HUES48 (cell line): ENCODE measurements at regions not wholly inside any gene's neighbourhood (a gene's known extent, or its start where the extent isn't known, plus 50 kb on each side); places are given as distances from the start of the nearest gene placed in this dataset.

ENCODE experiments used
- H3K27ac ChIP-seq: one replicate; pipeline ENCODE4 v1.7.0; 2013; ENCODE audit warnings: low read depth, low read length, inconsistent platforms
- H3K27me3 ChIP-seq: 2 replicates; pipeline ENCODE4 v1.6.1; 2013; ENCODE audit warnings: mild to moderate bottlenecking, low read length; ENCODE audit not compliant: control insufficient read depth, insufficient read depth
- H3K36me3 ChIP-seq: 2 replicates; pipeline ENCODE4 v1.6.1; 2013; ENCODE audit warnings: low read length; ENCODE audit not compliant: control insufficient read depth, insufficient read depth
- H3K4me1 ChIP-seq: 2 replicates; pipeline ENCODE4 v1.6.1; 2013; ENCODE audit warnings: mild to moderate bottlenecking, low read length; ENCODE audit not compliant: control insufficient read depth, insufficient read depth
- H3K4me3 ChIP-seq: 2 replicates; pipeline ENCODE4 v1.5.1; 2013; ENCODE audit warnings: mild to moderate bottlenecking, low read depth, low read length
- H3K9ac ChIP-seq: 2 replicates; pipeline ENCODE4 v1.6.1; 2013; ENCODE audit warnings: mild to moderate bottlenecking, low read depth, low read length, moderate library complexity
- H3K9me3 ChIP-seq: 2 replicates; pipeline ENCODE4 v1.6.1; 2013; ENCODE audit warnings: low read length; ENCODE audit not compliant: control insufficient read depth, insufficient read depth

DNA sequence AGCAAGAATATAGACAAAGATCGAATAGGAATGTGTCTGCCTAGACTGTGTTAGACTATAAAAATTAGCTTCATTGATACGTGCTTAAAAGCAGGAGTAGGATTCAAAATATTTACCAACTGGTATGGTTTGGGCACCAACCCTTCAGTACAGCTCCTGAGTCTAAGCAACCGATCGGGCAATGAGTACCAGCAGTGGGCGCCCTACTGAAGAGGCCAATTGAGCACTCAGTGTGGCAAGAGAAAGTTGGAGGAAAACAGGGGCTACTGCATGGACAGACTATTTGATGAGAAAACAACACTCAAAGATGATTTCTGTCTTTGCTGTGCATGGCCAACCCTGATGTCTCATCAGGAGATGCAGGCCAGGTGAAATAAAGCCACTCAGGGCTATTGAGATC is 176.0 kb upstream of the NWD2 start:
- Histone ChIP-seq H3K36me3 (no peaks in the 10 kb centered on the region), H3K27me3 (no peaks in the 10 kb centered on the region), H3K9ac (no peak overlapping the region), H3K9me3 (no peaks in the 10 kb centered on the region), H3K4me3 (no peak overlapping the region), H3K4me1 (no peaks in the 10 kb centered on the region), H3K27ac (no peak overlapping the region)

GRCh38 chr4:37070041-37070440 is 174.5 kb upstream of the NWD2 start:
- Histone ChIP-seq H3K27me3 (no peaks in the 10 kb centered on the region), H3K9me3 (no peaks in the 10 kb centered on the region), H3K4me3 (no peak overlapping the region)

GRCh38 chr4:37071576-37071975 is 173.0 kb upstream of the NWD2 start:
- Histone ChIP-seq H3K36me3 (no peaks in the 10 kb centered on the region), H3K4me3 (no peak overlapping the region), H3K9ac (no peak overlapping the region), H3K9me3 (no peaks in the 10 kb centered on the region), H3K27ac (no peak overlapping the region), H3K27me3 (no peaks in the 10 kb centered on the region), H3K4me1 (no peaks in the 10 kb centered on the region)

More at GRCh38 chr4:37070041-37070440, 174.5 kb upstream of the NWD2 start:
- Histone ChIP-seq H3K27ac (no peak overlapping the region), H3K9ac (no peak overlapping the region), H3K4me1 (no peaks in the 10 kb centered on the region), H3K36me3 (no peaks in the 10 kb centered on the region)

GRCh38 chr4:37073226-37073840 is 171.2 kb upstream of the NWD2 start:
- Histone ChIP-seq H3K27ac (no peak overlapping the region), H3K36me3 (no peaks in the 10 kb centered on the region), H3K4me3 (no peak overlapping the region), H3K4me1 (no peaks in the 10 kb centered on the region), H3K9ac (no peak overlapping the region), H3K27me3 (no peaks in the 10 kb centered on the region), H3K9me3 (no peaks in the 10 kb centered on the region)

DNA sequence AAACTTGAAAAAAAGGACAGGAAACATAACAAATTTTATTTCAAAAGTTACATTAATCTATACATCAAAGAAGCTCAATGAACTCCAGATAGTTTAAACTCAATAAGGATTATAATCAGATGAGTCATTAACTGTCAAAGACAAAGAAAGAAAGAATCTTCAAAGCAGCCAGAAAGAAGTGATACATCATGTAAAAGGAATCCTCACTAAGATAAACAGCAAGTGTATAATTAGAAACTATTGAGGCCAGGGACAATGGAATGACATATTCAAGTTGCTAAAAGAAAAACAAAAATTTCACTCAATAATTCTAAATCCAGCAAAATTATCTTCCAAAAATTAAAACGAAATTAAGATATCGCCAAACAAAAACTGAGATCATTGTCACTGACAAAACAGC is 161.6 kb upstream of the NWD2 start:
- H3K27ac ChIP-seq: no peak overlapping the region
- H3K27me3 ChIP-seq: no peaks in the 10 kb centered on the region
- no peaks in the 10 kb centered on the region for H3K4me1 ChIP-seq
- no peaks in the 10 kb centered on the region for H3K36me3 ChIP-seq
- no peak overlapping the region for H3K4me3 ChIP-seq
- no peak overlapping the region for H3K9ac ChIP-seq
- H3K9me3 ChIP-seq: peaks cover 8% of the 10 kb centered on the region; the same call in 1 of the 2 replicates

DNA sequence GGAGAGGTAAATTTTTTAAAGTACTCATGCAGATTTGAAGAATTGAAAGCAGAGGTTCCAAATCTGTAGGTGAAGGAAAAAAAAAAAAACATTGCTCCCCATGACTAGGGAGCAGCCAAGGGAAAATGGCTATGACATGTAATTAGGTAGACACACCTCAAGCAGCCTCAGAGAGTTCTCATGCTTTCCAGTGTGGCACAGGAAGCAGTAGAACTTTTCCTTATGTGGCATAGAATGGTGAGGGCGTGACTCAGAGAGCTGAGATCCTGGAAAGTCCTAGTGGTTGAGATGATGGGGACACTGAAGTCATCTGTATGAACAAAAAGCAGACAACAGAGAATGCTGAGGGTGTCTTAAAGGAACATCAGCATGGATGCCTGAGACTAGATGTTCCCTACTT is 148.6 kb upstream of the NWD2 start:
- no peaks in the 10 kb centered on the region for H3K4me1 ChIP-seq
- no peak overlapping the region for H3K4me3 ChIP-seq
- H3K27me3 ChIP-seq: no peaks in the 10 kb centered on the region
- H3K36me3 ChIP-seq: no peaks in the 10 kb centered on the region
- no peaks in the 10 kb centered on the region for H3K9me3 ChIP-seq
- no peak overlapping the region for H3K9ac ChIP-seq
- H3K27ac ChIP-seq: no peak overlapping the region

GRCh38 chr4:37101182-37101581 is 143.4 kb upstream of the NWD2 start:
- Histone ChIP-seq H3K27ac (no peak overlapping the region), H3K4me1 (no peaks in the 10 kb centered on the region), H3K9me3 (no peaks in the 10 kb centered on the region), H3K27me3 (no peaks in the 10 kb centered on the region), H3K9ac (no peak overlapping the region), H3K4me3 (no peak overlapping the region), H3K36me3 (no peaks in the 10 kb centered on the region)

- H3K27ac ChIP-seq: no peak overlapping the region
- no peaks in the 10 kb centered on the region for H3K36me3 ChIP-seq
- no peaks in the 10 kb centered on the region for H3K9me3 ChIP-seq
- no peaks in the 10 kb centered on the region for H3K27me3 ChIP-seq
- H3K4me3 ChIP-seq: no peak overlapping the region
- H3K9ac ChIP-seq: no peak overlapping the region
- no peaks in the 10 kb centered on the region for H3K4me1 ChIP-seq
Observed at GRCh38 chr4:37101686-37102085, 142.9 kb upstream of the NWD2 start.

DNA sequence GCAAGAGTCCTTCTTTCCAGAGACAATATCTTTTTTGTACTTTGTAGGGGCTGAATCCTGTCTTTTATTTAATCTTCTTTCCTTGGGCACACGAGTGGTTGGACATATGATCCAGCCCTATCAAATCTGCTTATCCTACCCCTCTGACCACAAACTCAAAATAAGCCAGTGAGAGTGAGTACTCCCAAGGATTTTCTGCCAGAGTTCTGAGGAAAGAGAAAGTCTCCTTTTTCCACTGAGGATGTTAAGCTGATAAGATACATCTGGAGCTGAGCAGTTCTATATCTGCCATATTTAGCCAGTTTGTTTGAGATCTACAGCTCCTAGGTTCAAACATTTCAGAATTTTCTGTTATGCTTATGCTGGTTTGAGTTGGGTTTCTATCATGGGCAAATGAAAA is 134.8 kb upstream of the NWD2 start:
- H3K27ac ChIP-seq: no peak overlapping the region
- no peaks in the 10 kb centered on the region for H3K27me3 ChIP-seq
- H3K36me3 ChIP-seq: no peaks in the 10 kb centered on the region
- no peak overlapping the region for H3K4me3 ChIP-seq
- no peak overlapping the region for H3K9ac ChIP-seq
- no peaks in the 10 kb centered on the region for H3K9me3 ChIP-seq
- no peaks in the 10 kb centered on the region for H3K4me1 ChIP-seq

- H3K4me1 ChIP-seq: no peaks in the 10 kb centered on the region
- no peaks in the 10 kb centered on the region for H3K36me3 ChIP-seq
- no peaks in the 10 kb centered on the region for H3K27me3 ChIP-seq
- no peak overlapping the region for H3K4me3 ChIP-seq
- no peak overlapping the region for H3K27ac ChIP-seq
- no peak overlapping the region for H3K9ac ChIP-seq
- no peaks in the 10 kb centered on the region for H3K9me3 ChIP-seq
Observed at GRCh38 chr4:37124800-37125199, 119.7 kb upstream of the NWD2 start.

- H3K9ac ChIP-seq: no peak overlapping the region
- no peaks in the 10 kb centered on the region for H3K4me1 ChIP-seq
- no peaks in the 10 kb centered on the region for H3K27me3 ChIP-seq
- no peaks in the 10 kb centered on the region for H3K9me3 ChIP-seq
- H3K36me3 ChIP-seq: no peaks in the 10 kb centered on the region
- no peak overlapping the region for H3K4me3 ChIP-seq
- H3K27ac ChIP-seq: no peak overlapping the region
Observed at GRCh38 chr4:37126051-37126450, 118.5 kb upstream of the NWD2 start.

DNA sequence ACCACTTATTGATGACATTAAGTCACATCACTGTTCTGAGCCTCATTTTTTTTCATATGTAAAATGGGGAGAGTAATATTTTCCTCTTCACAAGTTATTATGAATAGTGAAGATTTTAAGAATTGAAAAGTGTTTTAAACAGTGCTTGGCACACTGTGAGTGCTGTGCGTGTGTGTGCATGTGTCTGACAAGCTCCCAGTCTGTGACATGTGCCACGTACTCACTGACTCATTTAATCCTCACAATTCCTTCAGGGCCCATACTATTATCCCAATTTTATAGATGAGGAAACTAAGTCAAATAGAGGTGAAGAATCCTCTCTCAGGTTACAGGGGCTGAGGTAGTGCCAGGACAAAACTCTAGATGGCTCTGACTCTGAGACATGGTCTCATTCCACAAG is 114.1 kb upstream of the NWD2 start:
- H3K4me3 ChIP-seq: no peak overlapping the region
- H3K4me1 ChIP-seq: no peaks in the 10 kb centered on the region
- no peaks in the 10 kb centered on the region for H3K27me3 ChIP-seq
- no peak overlapping the region for H3K27ac ChIP-seq
- no peak overlapping the region for H3K9ac ChIP-seq
- H3K9me3 ChIP-seq: no peaks in the 10 kb centered on the region
- H3K36me3 ChIP-seq: no peaks in the 10 kb centered on the region
